GM23248 (cell line): ENCODE measurements at regions not wholly inside any gene's neighbourhood (a gene's known extent, or its start where the extent isn't known, plus 50 kb on each side); places are given as distances from the start of the nearest gene placed in this dataset.

Experiments used
- EZH2 ChIP-seq: fragments of 200-600 bp; sonication (generic); IDR thresholded peaks from 2 replicates; pipeline ENCODE4 v1.6.1; 2018; ENCODE audit warnings: antibody characterized with exemption, mild to moderate bottlenecking; ENCODE audit not compliant: insufficient read depth, poor library complexity, severe bottlenecking
- EZH2phosphoT487 ChIP-seq: fragments of 200-600 bp; sonication (generic); IDR thresholded peaks from 2 replicates; pipeline ENCODE4 v1.6.1; 2018; ENCODE audit warnings: antibody characterized with exemption, moderate library complexity, mild to moderate bottlenecking, low read depth; ENCODE audit not compliant: insufficient read depth

- TF ChIP-seq EZH2phosphoT487: no peak
- no peak for TF ChIP-seq EZH2
Measured at GRCh38 chrX:74179071-74179470, 124.9 kb upstream of the ZCCHC13 start.
